Astrocyte of the spinal cord (primary cell): ENCODE measurements at regions not wholly inside any gene's neighbourhood (a gene's known extent, or its start where the extent isn't known, plus 50 kb on each side); places are given as distances from the start of the nearest gene placed in this dataset.

Source experiments
- DNase-seq: peaks from one replicate; pipeline ENCODE4 v3.0.0; 2011; ENCODE audit warnings: low read depth, low spot score
- H3K4me3 ChIP-seq: 2 replicates; pipeline ENCODE4 v1.5.1; 2011; ENCODE audit warnings: low read depth, mild to moderate bottlenecking, low read length, moderate library complexity
- CTCF ChIP-seq: IDR thresholded peaks from 2 replicates; pipeline ENCODE4 v1.5.1; 2012; ENCODE audit warnings: low read depth, mild to moderate bottlenecking, low read length, inconsistent platforms
- in situ Hi-C: cut with HindIII; loops from 2 replicates; pipeline ENCODE4 v1.10.0; 2017; ENCODE audit warnings: low sequenced_read_pairs

- no peak for DNase-seq
- H3K4me3 ChIP-seq = no peak overlapping the region
- TF ChIP-seq CTCF = no peak
- in situ Hi-C loops = no loop called here
These were observed 1175.9 kb upstream of the CDH9 start for GRCh38 chr5:28214292-28214691.

GRCh38 chr5:28208356-28208755 lies 1170.0 kb upstream of the CDH9 start:
- in situ Hi-C loops = no loop called here
- peak; percentile 24 for DNase-seq
- no peak for TF ChIP-seq CTCF
- no peak overlapping the region for H3K4me3 ChIP-seq

GRCh38 chr5:28190011-28190410 lies 1151.6 kb upstream of the CDH9 start:
- TF ChIP-seq CTCF = no peak
- in situ Hi-C loops = no loop called here
- H3K4me3 ChIP-seq = no peak overlapping the region
- DNase-seq = no peak

GRCh38 chr5:28174691-28175090 lies 1136.3 kb upstream of the CDH9 start:
- no peak for TF ChIP-seq CTCF
- in situ Hi-C loops = no loop called here

GRCh38 chr5:28165096-28165495 lies 1126.7 kb upstream of the CDH9 start:
- H3K4me3 ChIP-seq = no peak overlapping the region
- DNase-seq = peak; percentile 75
- no peak for TF ChIP-seq CTCF
- in situ Hi-C loops = no loop called here

More at GRCh38 chr5:28174691-28175090, 1136.3 kb upstream of the CDH9 start:
- no peak for DNase-seq
- H3K4me3 ChIP-seq = no peak overlapping the region

- no peak overlapping the region for H3K4me3 ChIP-seq
- no peak for TF ChIP-seq CTCF
- in situ Hi-C loops = no loop called here
- no peak for DNase-seq
These were observed 1126.2 kb upstream of the CDH9 start for GRCh38 chr5:28164568-28164967.

GRCh38 chr5:28156981-28157380 lies 1118.6 kb upstream of the CDH9 start:
- peak; percentile 42 for DNase-seq
- TF ChIP-seq CTCF = no peak
- H3K4me3 ChIP-seq = no peak overlapping the region
- in situ Hi-C loops = no loop called here
